HG03469 (cell line): ENCODE measurements at regions not wholly inside any gene's neighbourhood (a gene's known extent, or its start where the extent isn't known, plus 50 kb on each side); places are given as distances from the start of the nearest gene placed in this dataset.

Experiments
- ATAC-seq: cut with Tn5 transposase; IDR thresholded peaks from one replicate; pipeline ENCODE4 v1.9.1; 2021; ENCODE audit warnings: mild to moderate bottlenecking, moderate library complexity, moderate number of reproducible peaks; ENCODE audit not compliant: unreplicated experiment

GRCh38 chr9:1320051-1320557, 269.9 kb downstream of the DMRT2 start:
- no peak for ATAC-seq

- ATAC-seq, result no peak
These were observed 270.5 kb downstream of the DMRT2 start for GRCh38 chr9:1320607-1321195.

- ATAC-seq, result no peak
These were observed 277.3 kb downstream of the DMRT2 start for GRCh38 chr9:1327467-1327866.

DNA sequence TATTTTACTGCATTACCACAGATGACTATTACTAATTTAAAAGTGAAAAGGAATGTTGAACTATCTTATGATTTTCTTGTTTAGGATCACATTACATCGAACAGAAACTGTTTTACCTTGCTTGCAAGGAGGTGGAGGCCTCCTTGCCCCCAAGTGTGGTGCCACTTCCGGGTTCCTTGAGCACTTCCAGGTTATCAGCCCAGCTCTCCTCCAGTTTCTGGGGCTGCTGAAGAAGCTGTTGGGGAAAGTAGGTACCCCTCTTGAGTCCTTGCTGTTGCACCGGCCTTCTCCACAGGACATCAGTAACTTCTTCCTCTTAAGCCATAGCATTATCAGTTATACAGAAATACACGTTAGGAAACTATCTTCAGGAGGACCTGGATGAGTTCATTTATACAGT, 278.2 kb downstream of the DMRT2 start:
- ATAC-seq, result no peak

DNA sequence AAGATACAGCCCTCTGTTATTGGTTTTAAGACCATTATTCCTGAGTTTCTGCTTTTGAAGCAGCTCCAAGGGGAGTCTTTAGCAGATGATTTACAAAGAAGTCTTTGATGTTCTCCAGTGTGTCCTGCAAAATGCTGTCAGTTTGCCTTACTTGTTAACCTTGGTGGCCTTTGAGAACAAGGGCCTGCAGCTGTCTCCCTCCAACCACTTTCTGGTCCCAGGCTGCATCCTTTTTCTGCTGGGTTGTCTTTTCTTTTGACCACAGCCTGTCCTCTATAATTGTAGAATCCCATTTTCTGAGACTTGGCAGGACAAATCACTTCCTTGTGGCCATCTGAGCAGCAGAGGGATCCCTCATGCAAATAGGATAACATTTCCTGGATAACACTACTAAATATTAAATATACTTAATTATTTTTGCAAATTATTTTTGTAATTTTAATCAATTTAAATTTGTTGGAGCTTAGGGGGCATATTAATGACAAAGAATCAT, 281.4 kb downstream of the DMRT2 start:
- ATAC-seq, result no peak

- ATAC-seq, result no peak
These were observed 282.0 kb downstream of the DMRT2 start for GRCh38 chr9:1332156-1332555.

GRCh38 chr9:1335174-1335573, 285.0 kb downstream of the DMRT2 start:
- ATAC-seq, result no peak

GRCh38 chr9:1337169-1337568, 287.0 kb downstream of the DMRT2 start:
- no peak for ATAC-seq

DNA sequence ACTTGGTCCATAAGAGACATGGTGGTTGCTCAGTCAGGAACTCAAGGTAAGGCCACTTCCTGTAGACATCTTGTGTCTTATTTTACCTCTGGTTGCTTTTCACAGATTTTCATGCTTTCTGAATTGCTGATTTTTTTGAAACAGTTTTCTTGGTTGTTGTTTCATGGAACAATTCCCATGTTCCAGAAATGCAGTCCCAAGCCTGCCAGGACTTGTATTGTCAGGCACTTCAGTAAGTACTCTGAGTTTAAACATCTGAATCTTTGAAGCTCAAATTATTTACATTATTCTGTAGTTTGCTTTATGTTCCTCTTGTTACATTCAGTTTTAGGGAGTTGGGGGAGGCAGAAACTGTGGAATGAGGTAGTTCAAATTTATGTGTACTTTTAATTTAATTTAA, 290.2 kb downstream of the DMRT2 start:
- ATAC-seq, result no peak

DNA sequence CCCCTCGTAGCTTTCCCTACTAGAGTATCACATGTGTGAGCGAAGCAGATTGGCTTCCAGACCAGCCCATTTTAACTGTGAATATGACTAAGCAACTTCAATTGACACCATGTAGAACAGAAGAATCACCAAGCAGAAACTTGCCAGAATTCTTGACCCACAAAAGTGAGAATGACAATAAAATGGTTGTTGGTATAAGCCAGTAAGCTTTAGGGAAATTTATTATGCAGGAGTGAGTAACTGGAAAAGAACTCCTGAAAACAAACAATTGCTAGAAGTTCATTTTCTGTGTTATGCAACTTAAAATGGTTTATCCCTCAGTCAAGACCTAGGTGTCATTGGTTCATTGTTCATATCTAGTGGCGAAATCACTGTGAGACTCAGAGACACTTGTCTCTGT, 303.1 kb downstream of the DMRT2 start:
- ATAC-seq, result no peak

DNA sequence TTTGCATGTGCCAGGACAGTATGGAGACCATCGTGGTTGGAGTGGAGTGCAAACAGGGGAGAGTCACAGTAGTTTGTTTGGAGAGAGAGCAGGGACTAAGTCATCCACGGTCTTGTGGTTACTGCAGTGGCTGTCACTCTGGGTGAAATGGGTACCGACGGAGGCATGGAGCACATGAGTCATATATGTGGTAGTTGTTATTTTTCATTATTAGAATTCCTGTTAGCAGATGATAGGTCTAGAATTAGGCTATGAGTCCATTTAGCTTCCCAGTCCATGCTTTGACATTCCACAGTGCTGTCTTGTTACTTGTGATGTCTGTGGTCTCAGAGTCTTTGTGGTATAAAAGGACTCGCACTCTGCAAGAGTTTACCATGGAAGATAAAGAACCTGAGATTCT, 303.9 kb downstream of the DMRT2 start:
- no peak for ATAC-seq

GRCh38 chr9:1354606-1355005, 304.4 kb downstream of the DMRT2 start:
- ATAC-seq, result no peak

DNA sequence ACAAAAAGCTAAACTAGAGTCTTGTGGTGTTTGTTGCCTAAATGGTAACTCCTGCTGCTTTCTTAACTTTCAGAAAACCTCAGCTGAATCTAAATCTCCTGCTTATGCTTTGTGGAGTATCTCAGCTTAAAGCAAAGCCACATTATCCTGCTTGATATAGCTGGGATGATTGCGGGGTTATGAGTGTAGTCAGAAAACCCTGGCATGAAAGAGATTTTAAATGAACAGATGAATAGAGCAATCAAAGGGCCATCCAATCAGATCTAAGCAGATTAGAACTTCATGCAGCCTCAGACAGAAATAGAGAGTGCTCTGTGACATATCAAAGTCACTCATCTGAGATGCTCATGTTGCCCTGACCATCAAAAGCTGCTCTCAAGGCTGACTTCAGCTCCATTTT, 305.5 kb downstream of the DMRT2 start:
- no peak for ATAC-seq

GRCh38 chr9:1362845-1363244, 312.7 kb downstream of the DMRT2 start:
- no peak for ATAC-seq

DNA sequence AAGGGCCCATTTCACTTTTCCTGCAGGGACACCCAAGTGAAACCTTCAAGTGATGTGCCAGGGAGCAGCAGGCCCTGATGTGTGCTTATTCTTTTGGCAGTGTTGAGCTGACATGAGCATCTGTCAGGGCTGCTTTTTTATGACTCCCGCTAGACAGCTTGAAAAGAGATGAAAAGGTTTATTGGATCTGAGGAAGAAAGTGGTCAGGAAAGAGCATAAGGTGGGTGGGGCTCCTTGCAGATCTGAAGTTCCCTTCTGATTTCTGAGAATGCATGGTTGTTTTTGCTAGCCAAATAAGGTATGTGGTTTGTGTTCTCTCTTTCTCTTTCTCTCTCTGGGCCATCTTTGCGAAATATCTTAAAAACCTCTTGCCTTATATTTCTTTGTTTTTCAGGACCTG, 316.1 kb downstream of the DMRT2 start:
- no peak for ATAC-seq

DNA sequence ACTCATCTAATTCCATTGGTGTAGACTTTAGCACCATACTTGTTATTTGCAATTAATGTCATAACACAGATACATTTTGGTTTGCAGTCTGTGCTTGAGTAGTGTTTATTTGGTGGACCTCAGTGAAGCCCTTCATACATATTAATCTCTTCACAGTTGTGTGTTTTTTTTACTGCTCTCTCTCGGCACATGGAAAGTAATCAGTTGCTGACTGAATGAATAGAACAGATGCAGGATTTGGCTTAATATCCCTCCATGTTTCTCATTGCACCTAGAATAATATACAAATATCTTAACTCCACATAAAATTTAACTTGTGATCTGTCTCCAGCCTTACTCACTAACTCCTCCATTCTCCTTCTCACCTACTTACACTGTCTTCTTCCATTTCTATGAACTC, 319.1 kb downstream of the DMRT2 start:
- ATAC-seq, result no peak

DNA sequence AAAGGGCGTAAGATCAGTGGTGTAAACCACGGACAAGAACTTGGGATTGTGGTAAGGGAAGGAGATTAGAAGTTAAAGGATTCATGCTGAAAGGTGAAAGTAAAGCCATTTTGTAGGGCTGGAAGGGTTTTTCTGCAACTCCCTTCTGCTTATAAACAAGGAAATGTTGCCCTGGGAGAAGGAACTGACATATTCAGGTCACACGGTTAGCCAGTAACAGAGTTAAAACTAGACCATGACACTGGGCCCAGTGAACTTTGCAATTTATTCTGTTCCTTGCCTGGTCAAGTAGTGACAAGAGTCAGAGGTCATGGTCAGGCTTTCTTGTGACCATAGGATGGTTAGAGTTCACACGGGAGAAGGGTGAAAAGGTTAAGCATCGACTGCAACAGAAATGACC, 323.3 kb downstream of the DMRT2 start:
- ATAC-seq, result no peak

DNA sequence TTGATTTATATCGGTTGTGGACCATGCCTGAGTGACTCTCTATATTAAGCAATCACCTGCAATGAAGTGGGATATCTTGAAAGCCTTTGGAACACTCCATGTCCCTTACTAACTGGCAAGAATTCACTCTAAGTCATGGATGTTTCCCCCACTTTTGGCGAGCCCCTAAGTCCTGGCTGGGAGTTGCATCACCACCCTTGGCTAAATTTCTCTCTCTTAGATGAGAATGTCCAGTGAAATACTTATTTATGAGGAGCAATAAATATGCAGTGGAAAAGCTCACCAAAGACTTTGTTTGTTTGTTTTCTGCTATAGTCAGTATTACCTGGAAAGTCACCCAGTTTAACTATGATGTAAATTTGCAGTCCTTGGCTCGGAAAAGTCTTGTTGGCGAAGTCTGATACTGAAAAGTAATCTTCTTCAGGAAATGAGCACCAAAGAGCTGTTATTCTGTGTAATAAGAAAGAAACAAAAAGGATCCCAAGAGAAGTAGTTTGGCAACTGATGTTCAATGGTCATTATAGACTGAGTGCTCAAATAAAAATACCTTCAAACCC, 333.8 kb downstream of the DMRT2 start:
- ATAC-seq, result no peak

DNA sequence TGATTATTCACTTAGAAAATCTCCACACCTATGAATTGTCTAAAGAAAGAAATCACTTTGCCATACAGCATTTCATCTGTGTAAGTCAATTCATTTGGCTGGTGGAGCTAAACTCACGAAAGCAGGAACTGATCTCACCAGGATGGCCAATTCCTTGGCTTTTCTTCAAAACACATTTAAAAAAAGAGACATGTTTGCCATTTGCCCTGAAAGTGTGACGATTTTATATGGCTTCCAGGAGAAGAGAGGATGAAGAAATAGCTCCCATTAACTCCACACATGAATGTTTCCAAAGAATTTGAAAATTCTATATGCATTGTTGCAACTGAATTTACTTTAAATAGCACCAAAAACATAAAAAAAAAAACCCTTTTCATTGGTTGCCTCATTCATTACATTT, 334.7 kb downstream of the DMRT2 start:
- no peak for ATAC-seq

DNA sequence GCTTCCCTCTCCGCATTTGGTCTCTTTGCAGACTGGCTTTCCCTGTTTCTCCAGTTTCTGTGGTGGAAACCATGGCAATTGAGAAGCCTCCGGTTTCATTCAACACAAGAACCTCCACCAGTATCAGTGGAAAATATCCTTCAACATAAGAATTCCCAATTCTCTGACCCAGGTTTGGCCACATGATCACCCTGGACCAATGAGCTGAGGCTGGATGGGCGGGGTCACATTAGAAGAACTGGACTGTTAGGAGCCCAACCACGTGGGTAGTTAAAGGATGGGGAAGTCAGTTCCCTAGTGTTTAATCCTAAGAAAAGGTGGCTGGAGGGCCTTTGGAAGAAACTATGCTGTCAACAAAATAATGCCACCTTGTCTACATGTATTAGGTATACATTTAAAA, 336.3 kb downstream of the DMRT2 start:
- no peak for ATAC-seq

DNA sequence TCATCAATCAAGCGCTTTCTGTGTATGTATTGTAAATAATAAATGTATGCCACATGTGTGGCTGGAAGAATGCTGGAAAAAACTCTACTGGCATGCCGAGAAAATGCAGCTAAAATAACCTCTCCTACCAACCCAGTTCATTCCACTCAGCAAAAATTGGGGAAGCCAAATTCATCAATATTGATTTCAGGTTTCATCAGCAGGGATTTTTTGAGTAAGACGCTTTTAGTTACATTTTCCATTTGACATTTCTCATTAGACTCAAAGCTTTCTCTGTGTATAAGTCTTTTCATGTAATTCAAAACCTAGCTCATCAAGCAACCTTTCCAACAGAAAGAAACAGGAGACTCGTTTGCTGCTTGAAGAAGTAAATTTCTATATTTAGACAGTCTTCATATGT, 338.1 kb downstream of the DMRT2 start:
- no peak for ATAC-seq

- no peak for ATAC-seq
These were observed 350.8 kb downstream of the DMRT2 start for GRCh38 chr9:1400983-1401382.

- ATAC-seq, result no peak
These were observed 354.8 kb downstream of the DMRT2 start for GRCh38 chr9:1404940-1405339.
